HG03196 (cell line): ENCODE measurements at regions not wholly inside any gene's neighbourhood (a gene's known extent, or its start where the extent isn't known, plus 50 kb on each side); places are given as distances from the start of the nearest gene placed in this dataset.
"Not testable (repeated sequence)": the region's sequence is repeated elsewhere in the genome, so short reads cannot be mapped to it uniquely, and the experiment has no call there.

Source experiments
- ATAC-seq: cut with Tn5 transposase; IDR thresholded peaks from one replicate; pipeline ENCODE4 v1.9.1; 2021; ENCODE audit not compliant: unreplicated experiment

GRCh38 chr6:74254147-74254546 is 558.1 kb downstream of the CD109 start:
- not testable (repeated sequence) for ATAC-seq

DNA sequence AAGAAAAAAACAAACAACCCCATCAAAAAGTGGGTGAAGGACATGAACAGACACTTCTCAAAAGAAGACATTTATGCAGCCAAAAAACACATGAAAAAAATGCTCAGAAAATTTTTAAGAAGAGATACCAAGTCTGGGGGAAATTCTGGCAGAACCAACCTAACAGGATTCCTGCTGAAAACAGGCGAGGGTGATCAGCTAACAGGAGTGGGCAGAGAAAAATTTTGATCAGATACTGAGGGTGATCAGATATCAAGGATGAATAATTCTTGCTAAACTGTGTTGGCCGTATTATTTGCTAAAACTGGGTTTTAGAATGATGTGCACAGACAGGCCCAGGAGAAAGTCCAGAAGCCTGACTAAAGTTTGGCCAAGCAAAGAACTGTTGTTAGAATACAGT is 557.3 kb downstream of the CD109 start:
- ATAC-seq, result no peak

- ATAC-seq, result no peak
These were observed 554.3 kb downstream of the CD109 start for GRCh38 chr6:74250161-74250818.

DNA sequence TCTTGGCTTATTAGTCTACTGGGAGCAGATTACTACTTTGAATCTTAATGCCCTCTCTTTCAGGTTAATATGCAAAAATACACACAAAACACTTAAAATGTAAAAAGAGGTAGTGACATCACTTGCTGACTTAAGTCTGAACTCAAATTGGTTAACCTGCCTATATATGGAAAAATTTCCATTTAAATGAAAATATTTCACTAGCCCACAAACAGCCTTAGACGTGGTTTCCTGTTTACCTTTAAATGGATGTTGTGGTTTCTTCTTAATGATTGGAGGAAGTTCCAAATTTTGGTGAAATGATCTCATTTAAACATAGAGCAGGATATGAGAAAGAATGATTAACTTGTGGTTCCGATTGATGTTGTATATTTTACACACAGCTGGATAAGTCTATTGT is 553.7 kb downstream of the CD109 start:
- ATAC-seq, result peak; percentile 86

- no peak for ATAC-seq
These were observed 553.0 kb downstream of the CD109 start for GRCh38 chr6:74248966-74249365.

DNA sequence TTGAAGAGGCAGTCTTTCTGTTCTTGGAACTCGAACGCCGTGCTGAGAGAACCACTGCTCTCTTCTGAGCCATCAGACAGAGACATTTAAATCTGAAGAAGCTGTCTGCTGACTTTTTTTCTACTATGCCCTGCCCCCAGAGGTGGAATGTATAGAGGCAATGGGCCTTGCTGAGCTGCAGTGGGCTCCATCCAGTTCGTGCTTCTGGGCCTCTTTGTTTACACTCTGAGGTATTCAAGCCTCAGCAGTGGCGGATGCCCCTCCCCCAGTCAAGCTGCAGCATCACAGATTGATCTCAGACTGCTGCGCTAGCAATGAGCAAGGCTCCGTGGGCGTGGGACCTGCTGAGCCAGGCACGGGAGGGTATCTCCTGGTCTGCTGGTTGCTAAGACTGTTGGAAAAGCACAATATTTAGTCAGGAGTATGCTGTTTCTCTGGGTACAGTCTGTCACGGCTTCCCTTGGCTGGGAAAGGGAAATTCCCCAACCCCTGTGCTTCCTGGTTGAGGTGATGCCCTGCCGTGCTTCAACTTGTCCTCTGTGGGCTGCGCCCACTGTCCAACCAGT is 526.8 kb downstream of the CD109 start:
- ATAC-seq, result no peak

GRCh38 chr6:74213995-74214394 is 518.0 kb downstream of the CD109 start:
- ATAC-seq, result no peak

DNA sequence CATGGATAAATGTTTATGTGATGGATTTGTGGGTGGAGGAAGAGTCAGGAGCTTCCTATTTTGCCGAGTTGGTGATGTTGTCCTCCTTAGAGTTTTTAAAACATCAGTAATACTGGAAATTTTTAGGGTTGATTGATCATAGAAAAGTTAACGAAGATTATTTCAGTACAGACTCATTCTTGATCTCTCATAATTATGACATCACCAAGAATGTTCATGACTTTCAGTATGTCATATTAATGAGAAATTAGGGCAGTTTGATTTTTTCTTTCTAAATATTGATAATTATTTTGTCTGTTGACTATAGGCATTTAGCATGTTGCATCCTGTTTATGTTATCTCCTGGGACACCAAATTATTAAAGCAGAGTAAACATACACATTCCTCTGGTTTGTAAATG is 512.2 kb downstream of the CD109 start:
- no peak for ATAC-seq

- no peak for ATAC-seq
These were observed 503.4 kb downstream of the CD109 start for GRCh38 chr6:74199215-74199915.

DNA sequence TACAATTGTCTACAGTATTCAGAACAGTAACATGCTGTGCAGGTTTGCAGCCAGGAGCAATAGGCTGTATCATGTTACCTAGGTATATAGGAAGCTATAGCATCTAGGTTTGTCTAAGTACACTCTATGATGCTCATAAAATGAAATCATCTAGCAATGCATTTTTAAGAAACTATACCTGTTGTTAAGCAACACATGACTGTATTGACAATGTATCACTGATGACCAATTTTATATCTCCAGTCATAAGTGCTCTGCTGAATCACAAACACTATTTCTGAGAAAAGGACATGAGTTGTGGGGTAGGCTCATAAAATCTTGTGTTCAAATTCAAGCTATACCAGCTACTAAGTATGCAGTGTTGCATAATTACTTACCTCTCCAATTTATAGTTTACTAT is 501.3 kb downstream of the CD109 start:
- ATAC-seq, result no peak

- ATAC-seq, result no peak
These were observed 491.8 kb downstream of the CD109 start for GRCh38 chr6:74187811-74188210.

DNA sequence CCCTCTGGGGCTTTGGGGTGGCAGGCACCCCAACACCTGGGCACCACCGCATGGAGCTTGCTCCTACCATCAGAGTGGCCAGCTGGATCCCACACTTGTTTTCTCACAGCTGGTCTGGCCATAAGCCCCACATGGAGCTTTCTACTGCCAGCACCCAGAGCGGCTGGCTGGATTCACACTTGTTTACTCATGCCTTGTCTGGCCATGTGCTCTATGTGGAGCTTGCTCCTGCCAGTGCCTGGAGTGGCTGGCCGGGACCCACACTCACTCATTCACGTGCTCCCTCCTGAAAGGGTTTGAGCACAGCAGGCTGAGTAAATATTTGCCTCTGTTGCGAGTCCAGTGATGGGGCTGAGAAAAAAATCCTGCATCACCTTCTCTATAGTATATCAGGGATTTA is 487.0 kb downstream of the CD109 start:
- no peak for ATAC-seq

DNA sequence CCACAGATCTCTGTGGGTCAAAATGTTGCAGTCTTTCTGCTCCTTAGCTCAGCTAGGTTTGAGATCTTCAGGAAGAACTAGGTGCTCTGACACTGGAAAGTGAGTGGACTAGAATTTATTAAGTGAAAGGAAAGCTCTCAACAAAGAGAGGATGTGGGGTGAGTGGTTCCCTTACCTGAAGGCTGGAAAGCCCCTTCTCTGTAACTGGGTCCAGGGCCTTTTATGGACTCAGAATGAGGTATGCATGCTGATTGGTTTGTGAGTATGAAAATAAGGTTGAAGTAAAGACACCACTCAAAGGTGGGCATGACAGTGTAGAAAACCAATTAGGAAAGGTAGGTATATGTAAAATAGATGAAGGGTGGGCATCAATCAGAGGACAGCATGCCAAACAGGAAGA is 485.5 kb downstream of the CD109 start:
- ATAC-seq, result no peak

DNA sequence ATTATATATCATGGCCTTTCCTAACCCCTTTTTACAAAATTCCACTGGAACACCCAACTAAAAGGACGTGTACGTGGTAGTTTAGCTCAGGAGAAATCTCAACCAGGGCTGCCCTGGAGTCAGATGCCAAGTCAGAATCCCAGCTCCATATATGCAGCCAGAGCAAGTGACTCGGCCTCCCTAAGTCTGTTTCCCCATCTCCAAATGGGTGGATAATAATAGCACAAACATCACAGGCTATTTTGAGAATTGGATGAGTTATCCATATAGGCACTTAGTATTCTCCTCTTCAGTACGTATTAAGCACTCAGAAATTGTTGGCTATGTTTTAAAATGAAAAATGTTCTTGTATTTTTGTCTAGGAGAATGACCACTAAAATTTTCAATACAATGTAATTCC is 481.5 kb downstream of the CD109 start:
- ATAC-seq, result no peak

DNA sequence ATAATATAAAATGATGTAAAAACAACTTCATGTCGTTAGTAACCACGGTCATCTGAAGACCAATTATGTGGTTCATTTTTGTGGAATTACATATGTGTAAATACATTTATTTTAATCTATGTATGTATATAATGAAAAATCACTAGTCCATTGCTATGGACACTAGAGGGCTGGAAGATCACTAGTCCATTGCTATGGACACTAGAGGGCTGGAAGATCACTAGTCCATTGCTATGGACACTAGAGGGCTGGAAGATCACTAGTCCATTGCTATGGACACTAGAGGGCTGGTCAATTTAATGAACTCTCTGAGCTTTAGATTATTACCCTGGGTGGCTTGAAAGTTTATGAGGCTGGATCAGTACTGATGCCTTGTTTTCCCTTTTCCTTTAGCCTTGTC is 474.5 kb downstream of the CD109 start:
- not testable (repeated sequence) for ATAC-seq

GRCh38 chr6:74170118-74170517 is 474.1 kb downstream of the CD109 start:
- ATAC-seq, result no peak

DNA sequence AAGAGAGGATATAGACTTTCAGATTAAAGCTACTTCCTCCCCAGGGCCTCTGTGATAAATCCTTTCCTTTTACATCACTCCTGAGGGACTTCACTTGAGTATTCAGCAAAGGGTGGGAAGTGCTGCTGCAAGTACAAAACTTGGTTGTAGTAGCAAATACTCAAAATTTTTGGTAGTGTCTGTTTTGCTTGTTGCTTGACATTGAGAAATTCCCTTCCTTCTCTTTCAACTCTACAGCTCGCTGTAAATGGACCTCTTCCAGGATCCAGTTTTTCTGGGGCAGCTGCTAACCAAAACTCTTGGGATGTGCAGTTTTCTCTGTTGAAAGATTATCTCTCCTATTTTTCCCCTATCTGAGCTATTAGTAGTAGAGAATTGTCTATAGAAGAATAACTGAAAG is 472.0 kb downstream of the CD109 start:
- no peak for ATAC-seq

GRCh38 chr6:74167511-74167910 is 471.5 kb downstream of the CD109 start:
- no peak for ATAC-seq

DNA sequence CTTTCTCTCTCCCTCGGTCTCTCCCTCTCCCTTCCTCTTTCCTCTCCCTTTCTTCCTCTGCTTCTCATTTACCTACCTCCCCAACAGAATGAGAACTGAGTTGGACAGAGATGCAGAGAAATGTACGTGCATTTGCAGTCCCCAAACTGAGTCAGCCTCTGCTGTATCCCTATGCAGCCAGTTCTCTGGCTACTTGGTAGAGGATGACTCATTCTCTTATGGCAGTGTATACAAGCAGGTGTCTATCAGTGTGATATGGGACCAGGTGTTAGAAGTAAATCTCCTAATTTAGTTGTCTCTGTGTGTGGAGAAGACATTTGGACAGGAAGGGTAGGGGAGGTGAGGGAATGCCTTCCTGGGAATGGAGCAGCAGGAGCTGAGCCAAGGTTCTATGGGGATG is 470.8 kb downstream of the CD109 start:
- no peak for ATAC-seq

DNA sequence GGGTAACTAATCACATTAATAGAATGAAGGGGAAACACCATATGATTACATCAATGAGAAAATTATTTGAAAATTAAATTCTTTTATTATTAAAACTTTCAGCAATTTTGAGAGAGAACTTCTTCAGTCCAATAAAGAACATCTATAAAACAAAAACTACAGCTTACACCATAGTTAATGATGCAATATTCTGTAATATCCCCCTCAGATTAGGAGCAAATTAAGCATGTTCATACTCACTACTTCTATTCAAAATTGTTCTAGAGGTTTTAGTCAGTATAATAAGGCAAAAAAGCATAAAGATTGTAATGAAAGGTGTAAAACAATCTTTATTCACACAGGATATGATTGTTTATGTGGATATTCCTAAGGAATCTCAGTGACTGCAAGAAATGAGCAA is 465.4 kb downstream of the CD109 start:
- no peak for ATAC-seq

DNA sequence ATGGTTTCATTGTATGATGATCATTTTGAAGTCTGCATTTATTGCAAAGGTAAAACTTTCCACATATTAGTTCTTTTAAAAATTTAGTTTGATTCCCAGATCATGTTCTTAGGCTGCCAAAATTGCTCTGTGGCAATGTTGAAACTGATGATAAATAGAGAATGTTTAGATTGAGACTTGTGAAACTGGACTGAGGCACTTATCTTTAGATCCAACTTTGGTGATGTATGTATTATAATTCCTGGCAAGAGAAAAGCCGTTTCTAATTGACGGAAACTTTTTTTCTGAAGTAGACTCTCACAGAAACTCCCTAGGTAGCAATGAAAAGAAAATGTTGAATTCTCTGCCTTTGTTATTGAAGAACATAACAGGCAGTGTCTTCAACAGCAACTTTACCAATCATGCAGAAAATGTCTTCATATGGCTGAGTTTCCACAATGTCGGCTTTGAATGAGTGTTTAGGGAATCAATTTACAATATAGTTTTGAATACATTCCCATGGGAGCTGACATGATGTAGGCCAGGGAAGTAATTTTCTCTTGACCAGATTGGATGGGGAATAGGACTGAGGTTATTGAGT is 456.2 kb downstream of the CD109 start:
- no peak for ATAC-seq

- ATAC-seq, result no peak
These were observed 449.9 kb downstream of the CD109 start for GRCh38 chr6:74145931-74146330.
